ENCODE measurements at regions not wholly inside any gene's neighbourhood (a gene's known extent, or its start where the extent isn't known, plus 50 kb on each side); places are given as distances from the start of the nearest gene placed in this dataset.

GRCh38 chr3:59288951-59289350 is 239.1 kb upstream of the CFAP20DC start:
- no peak for DNase-seq (ENCODE audit: low spot score)

DNA sequence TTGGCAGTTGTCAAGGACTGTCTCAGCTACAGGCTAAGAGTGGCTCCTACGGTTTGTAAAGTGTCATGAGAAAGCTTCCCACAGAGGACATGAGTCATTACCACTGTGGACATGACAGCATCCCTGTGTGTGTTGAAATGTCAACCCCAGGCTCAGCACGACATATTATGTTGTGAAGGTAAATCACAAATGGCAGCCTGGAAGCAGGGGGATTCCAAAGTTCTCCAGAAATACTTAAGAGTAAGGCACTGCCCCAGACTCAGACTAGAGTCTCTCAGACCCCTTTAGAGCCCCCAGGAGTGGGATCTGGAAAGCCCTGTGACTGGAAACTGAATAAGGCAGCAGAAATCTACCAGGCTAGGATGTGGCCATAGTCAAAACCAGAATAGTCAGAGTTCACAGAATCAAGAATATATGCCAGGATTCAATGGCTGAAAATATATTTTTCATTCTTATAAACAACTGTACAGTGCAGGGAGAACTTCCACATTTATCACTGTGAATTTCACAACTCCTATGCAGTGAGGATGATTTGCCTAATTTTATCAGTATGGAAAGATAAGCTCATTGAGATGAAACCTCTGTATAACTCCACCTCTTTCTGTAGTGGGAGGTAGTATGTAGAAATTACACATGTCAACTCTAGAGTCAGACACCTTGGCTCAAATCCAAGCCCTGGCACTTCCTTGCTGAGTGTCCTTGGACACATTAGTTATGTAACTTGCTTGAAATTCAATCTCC is 237.1 kb upstream of the CFAP20DC start:
- no peak for DNase-seq (ENCODE audit: low spot score)

GRCh38 chr3:59285560-59285959 is 235.7 kb upstream of the CFAP20DC start:
- no peak for DNase-seq (ENCODE audit: low spot score)

DNA sequence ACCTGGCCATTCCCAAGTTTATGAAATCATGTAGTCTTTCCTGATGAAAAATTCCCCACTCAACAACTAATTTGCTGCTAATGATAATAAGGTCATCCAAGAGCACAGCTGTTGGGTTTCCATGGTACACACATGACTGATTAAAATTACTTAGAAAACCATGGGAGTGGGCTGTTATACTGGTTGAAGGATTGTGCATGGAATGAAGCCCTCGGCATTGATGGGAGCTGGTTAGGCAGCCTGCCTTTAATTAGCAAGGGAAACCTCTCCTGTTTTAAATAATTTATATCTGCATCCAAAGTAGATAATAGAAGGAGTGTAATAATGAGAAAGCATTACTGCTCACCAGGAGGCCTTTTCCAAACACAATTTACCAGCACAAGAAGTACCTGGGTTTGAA is 235.1 kb upstream of the CFAP20DC start:
- DNase-seq (ENCODE audit: low spot score): no peak

DNA sequence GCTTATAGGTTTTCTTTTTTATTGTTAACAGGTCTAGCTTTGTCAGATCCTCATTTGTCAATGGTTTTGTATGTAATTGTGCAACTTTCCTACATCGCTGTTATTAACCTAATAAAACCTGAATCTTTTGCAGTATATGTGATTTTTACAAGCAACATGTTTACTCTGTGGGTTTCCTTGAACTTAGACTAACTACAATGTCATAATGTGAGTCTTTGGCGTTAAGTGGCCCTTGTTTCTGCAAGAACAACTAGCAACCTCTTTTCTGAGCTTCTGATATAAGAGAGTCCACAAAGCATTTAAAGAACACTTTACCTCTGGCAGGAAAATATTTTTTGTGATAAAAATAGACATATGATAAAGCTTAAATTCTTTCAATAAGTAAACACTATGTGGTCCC is 230.3 kb upstream of the CFAP20DC start:
- DNase-seq (ENCODE audit: low spot score): no peak

- no peak for DNase-seq (ENCODE audit: low spot score)
Observed at GRCh38 chr3:59277816-59278215, 228.0 kb upstream of the CFAP20DC start.

- DNase-seq (ENCODE audit: low spot score): no peak
Observed at GRCh38 chr3:59277201-59277600, 227.4 kb upstream of the CFAP20DC start.

DNA sequence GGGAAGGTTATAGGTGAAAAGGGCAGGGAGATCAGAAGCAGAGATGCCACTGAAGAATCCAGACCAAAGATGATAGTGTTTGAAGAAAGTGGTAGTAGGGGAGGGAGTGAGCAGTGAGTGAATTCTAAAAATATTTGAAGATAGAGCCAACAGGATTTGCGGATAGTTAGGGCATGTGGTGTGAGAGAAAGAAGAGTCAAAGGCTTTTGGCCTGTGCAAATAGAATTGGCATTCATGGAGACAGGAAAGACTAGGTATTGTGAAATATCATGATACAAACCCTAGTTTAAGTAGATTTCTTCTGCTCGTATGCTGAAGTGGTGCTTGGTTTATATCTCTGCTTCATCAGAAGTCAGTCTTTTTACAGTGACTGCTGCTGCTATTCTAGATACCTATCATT is 224.2 kb upstream of the CFAP20DC start:
- DNase-seq (ENCODE audit: low spot score): no peak

DNA sequence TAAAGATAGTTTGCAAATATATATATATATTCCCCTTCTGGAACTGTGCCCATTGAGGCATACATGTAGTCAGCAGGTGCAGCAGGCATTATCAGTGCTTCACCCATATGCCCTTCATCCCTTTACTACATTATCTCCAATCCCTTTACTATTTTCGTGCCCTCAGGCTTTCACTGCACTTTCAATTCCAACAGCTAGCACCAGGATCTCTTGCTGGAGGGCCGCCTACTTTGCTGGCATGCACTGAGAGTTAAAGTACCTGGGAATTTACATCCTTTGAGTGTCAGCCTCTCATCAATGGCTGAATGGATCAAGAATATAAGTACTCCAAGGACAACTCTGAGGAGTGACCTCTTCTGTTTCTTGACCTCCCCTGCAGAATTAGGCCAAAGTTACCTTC is 222.1 kb upstream of the CFAP20DC start:
- no peak for DNase-seq (ENCODE audit: low spot score)

GRCh38 chr3:59270921-59271320 is 221.1 kb upstream of the CFAP20DC start:
- no peak for DNase-seq (ENCODE audit: low spot score)

GRCh38 chr3:59270209-59270608 is 220.4 kb upstream of the CFAP20DC start:
- DNase-seq (ENCODE audit: low spot score): no peak

GRCh38 chr3:59268170-59268569 is 218.3 kb upstream of the CFAP20DC start:
- DNase-seq (ENCODE audit: low spot score): no peak

GRCh38 chr3:59267021-59267420 is 217.2 kb upstream of the CFAP20DC start:
- DNase-seq (ENCODE audit: low spot score): no peak

- no peak for DNase-seq (ENCODE audit: low spot score)
Observed at GRCh38 chr3:59266551-59266950, 216.7 kb upstream of the CFAP20DC start.

DNA sequence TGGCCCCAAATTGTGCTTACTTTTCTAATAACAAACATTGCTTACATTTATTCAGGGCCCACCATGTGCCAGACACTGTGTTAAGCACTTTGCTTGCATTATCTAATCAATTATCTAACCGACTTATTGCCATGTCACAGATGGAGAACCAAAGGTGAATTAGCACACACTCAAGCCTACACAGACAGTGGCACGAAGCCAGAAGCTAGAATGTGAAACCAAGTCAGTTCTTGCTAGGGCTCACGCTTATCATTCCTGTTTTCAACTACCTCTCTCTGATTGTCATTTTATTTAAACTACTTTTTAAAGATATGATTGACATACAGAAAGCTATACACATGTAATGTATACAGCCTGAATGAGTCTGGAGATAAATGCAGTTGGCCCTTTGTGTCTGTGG is 215.7 kb upstream of the CFAP20DC start:
- no peak for DNase-seq (ENCODE audit: low spot score)

- no peak for DNase-seq (ENCODE audit: low spot score)
Observed at GRCh38 chr3:59264366-59264765, 214.5 kb upstream of the CFAP20DC start.

- DNase-seq (ENCODE audit: low spot score): no peak
Observed at GRCh38 chr3:59263152-59263551, 213.3 kb upstream of the CFAP20DC start.

DNA sequence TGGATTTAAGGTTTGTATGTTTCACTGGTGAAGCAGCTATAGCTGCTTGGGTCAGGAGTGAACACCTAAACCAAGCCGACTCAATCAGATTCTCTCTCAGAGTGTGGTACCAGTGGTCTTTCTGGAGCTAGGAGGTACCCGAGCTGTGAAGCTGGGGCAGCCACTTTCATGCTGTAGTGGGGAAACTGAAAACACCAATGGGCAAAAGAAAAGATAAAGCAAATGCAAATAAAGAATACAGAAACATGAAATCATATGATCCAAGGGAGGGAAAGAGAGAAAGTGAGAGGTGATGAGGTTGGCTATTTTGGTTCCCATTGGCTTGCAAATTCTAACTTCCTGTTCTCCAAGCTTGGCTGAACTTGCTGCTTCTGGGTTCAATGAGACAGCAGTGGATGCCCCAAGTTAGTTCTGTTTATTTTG is 212.3 kb upstream of the CFAP20DC start:
- DNase-seq (ENCODE audit: low spot score): no peak

DNA sequence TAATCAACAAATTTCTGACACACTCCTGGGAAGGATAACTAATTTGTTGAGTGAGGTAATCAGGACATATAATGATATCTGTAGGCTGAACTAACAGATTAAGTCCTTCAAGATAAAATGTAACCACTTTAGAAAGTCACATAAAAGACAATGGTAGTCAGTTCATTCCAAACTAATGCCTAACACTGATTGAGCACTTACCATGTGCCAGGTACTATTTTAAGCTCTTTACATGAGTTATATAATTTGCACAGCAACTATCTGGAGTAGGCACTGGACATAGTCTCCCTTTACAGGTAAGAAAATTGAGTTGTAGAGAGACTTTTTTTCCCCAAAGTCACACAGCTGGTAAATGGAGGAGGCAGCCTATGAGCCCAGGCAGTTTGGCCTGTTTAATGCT is 211.2 kb upstream of the CFAP20DC start:
- DNase-seq (ENCODE audit: low spot score): no peak

DNA sequence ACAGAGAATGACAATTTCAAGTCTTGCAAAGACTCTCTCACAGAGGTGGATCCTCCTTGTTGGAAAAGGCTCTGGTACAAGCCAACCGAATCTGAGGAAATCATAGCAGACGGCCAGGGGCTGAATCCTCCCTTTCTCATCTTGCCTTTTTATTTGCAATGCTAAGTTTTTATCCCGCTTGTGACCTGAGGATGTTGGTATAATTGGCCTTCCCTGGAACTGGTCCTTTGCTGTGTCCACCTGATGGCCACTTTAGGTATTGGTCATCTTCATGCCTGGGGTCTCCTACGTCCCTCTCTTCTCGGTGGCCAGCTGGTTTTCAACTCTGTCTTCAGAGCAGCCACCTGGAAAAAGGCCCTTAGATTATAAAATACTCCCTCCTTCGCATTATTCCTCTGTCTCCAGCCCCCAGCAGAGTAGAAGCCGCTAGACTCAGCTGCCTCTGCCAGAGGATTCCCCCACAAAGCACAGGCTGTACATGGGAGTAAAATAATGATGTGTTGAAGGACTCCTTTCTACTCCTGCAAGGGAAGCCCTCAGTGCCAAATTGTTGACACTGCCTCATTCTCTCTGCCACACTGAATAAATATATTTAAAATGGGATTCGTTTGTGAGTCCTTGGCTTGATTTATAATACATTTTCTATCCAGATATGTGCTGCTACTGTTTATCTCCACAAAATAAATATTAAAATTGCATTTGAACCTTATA is 208.9 kb upstream of the CFAP20DC start:
- DNase-seq (ENCODE audit: low spot score): no peak

DNA sequence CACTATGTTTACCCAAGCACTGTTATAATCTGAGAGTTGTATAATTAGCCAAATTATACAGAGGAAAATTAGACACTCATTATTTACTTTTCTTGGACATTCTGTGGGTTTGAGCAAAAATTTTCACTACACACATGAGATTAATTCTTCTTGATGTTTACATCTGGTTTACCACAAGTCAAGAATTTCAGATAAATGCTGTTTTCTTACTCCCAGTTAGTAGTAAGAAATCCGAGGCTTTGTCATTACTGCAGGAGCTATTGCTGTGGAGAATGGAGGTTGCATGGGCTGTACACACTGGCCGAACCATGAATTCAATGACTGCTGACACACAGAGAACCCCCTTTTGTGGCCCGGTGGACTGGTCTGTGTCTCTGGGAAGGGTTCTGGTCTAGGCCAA is 207.7 kb upstream of the CFAP20DC start:
- DNase-seq (ENCODE audit: low spot score): no peak

DNA sequence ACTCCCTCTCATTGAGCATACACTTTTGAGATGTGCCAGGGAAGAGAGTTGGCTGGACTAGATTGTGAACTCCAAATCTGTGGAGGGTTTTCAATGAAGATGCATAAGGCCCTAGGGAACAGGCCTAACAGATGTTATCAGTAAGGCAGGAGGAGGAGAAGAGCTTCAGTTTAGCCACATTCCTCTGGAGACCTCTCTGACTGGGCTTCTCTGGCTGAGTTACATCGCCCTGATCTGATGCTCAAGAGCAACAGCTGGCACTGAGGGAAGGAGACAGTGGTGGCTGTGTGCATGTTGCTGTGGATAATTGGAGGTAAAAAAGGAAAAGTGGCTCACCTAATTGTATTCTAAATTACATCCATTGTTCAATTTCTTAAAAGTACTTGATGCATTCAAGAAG is 206.4 kb upstream of the CFAP20DC start:
- DNase-seq (ENCODE audit: low spot score): no peak

DNA sequence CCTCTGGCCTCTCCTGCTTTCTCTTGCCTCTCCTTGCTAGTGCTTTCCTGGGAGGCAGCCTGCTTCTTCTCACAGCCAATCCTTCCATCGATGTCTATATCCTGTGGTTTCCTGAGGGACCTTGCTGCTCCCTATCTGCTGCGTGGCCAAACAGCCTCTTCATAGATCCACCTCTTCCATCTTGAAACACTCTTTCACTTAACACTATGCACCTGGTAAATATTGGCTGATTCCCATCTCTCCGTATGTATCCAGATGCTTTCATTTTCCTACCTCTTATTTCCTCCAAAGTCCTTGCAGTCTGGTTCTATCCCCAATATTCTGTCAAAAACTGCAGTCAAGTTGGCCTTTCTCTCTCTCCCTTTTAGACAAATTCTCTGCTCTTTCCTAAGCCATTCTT is 205.2 kb upstream of the CFAP20DC start:
- no peak for DNase-seq (ENCODE audit: low spot score)

GRCh38 chr3:59254433-59254832 is 204.6 kb upstream of the CFAP20DC start:
- no peak for DNase-seq (ENCODE audit: low spot score)

All from ecto neural progenitor cell (in vitro differentiated cells).